Mammary epithelial cell (primary cell): ENCODE measurements at regions not wholly inside any gene's neighbourhood (a gene's known extent, or its start where the extent isn't known, plus 50 kb on each side); places are given as distances from the start of the nearest gene placed in this dataset.

ENCODE experiments used
- EZH2 ChIP-seq: IDR thresholded peaks from 2 replicates; pipeline ENCODE4 v1.6.1; 2012; ENCODE audit warnings: low read length, inconsistent platforms, borderline replicate concordance
- TF ChIP-seq, protein P1 (sequence below), 2 donors: IDR thresholded peaks in 1 of 2; conservative IDR thresholded peaks in 1 of 2; 2 replicates each; pipeline ENCODE4 v1.5.1; 2011 to 2012; ENCODE audit warnings: inconsistent platforms in 2 of 2, low read length in 2 of 2, mild to moderate bottlenecking in 2 of 2, control low read depth in 1 of 2, low read depth in 1 of 2; ENCODE audit not compliant: insufficient read depth in 1 of 2; ENCODE audit errors: extremely low read depth in 1 of 2

DNA sequence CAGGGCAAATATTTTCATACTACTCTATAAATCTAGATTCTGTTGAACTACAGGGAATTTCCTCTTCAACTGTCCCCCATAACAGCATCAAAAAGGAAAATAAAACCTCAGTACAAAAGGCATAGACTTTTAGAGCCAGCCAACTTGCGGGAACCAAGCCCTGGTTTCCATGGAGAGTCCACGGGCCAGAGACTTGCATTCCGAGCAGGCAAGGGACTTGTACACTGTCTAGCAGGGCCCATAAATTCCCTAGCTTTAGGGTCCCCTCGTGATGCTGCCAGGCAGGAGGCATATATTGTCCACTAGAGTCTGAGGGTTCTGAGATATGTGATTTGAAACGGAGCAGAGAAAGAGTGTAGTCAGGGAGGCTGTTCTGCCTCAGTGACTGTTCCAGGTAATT lies 153.1 kb upstream of the SLC14A2 start:
- no peak for TF ChIP-seq EZH2
- TF ChIP-seq, protein P1, sequence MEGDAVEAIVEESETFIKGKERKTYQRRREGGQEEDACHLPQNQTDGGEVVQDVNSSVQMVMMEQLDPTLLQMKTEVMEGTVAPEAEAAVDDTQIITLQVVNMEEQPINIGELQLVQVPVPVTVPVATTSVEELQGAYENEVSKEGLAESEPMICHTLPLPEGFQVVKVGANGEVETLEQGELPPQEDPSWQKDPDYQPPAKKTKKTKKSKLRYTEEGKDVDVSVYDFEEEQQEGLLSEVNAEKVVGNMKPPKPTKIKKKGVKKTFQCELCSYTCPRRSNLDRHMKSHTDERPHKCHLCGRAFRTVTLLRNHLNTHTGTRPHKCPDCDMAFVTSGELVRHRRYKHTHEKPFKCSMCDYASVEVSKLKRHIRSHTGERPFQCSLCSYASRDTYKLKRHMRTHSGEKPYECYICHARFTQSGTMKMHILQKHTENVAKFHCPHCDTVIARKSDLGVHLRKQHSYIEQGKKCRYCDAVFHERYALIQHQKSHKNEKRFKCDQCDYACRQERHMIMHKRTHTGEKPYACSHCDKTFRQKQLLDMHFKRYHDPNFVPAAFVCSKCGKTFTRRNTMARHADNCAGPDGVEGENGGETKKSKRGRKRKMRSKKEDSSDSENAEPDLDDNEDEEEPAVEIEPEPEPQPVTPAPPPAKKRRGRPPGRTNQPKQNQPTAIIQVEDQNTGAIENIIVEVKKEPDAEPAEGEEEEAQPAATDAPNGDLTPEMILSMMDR (conservative IDR thresholded peaks at IDR 0.05 in 1 of 2, IDR thresholded peaks at IDR 0.05 in 1 of 2; ENCODE audit: extremely low read depth in 1 of 2, insufficient read depth in 1 of 2, low read depth in 1 of 2, low read length in 2 of 2): no peak
